ENCODE measurements at regions not wholly inside any gene's neighbourhood (a gene's known extent, or its start where the extent isn't known, plus 50 kb on each side); places are given as distances from the start of the nearest gene placed in this dataset.

- no peaks in the 10 kb centered on the region for H3K36me3 ChIP-seq
- intact Hi-C loops (cut with DNase I; ENCODE audit: low total_unique reads): no loop called here
- DNase-seq (ENCODE audit: low spot score in 2 of 2): no peak
- H3K27me3 ChIP-seq: no peaks in the 10 kb centered on the region
- no peak overlapping the region for H3K4me3 ChIP-seq
- no peak for TF ChIP-seq POLR2A (IDR thresholded peaks at IDR 0.05)
- no peak for TF ChIP-seq POLR2AphosphoS5 (IDR thresholded peaks at IDR 0.05)
- TF ChIP-seq CTCF (IDR thresholded peaks at IDR 0.05): no peak
- H3K9me3 ChIP-seq: peaks cover 0 to 12% of the 10 kb centered on the region in 2 donors
- no peak overlapping the region for H3K27ac ChIP-seq
- H3K4me1 ChIP-seq: no peaks in the 10 kb centered on the region
Measured at GRCh38 chr3:22986958-22987357, 216.2 kb upstream of the UBE2E2 start.

- H3K36me3 ChIP-seq: no peaks in the 10 kb centered on the region
Measured at GRCh38 chr3:22988566-22988965, 214.6 kb upstream of the UBE2E2 start.

GRCh38 chr3:22989716-22990115 is 213.4 kb upstream of the UBE2E2 start:
- Histone ChIP-seq H3K4me1 (no peaks in the 10 kb centered on the region), H3K4me3 (no peak overlapping the region), H3K9me3 (peaks cover 0 to 12% of the 10 kb centered on the region in 2 donors), H3K36me3 (no peaks in the 10 kb centered on the region), H3K27me3 (no peaks in the 10 kb centered on the region), H3K27ac (no peak overlapping the region)
- no peak for DNase-seq (ENCODE audit: low spot score in 2 of 2)
- intact Hi-C loops (cut with DNase I; ENCODE audit: low total_unique reads): no loop called here
- no peak for TF ChIP-seq CTCF (IDR thresholded peaks at IDR 0.05)
- TF ChIP-seq POLR2AphosphoS5 (IDR thresholded peaks at IDR 0.05): no peak
- no peak for TF ChIP-seq POLR2A (IDR thresholded peaks at IDR 0.05)

More at GRCh38 chr3:22988566-22988965, 214.6 kb upstream of the UBE2E2 start:
- Histone ChIP-seq H3K27me3 (no peaks in the 10 kb centered on the region), H3K27ac (no peak overlapping the region), H3K4me3 (no peak overlapping the region), H3K9me3 (peaks cover 0 to 12% of the 10 kb centered on the region in 2 donors), H3K4me1 (no peaks in the 10 kb centered on the region)
- DNase-seq (ENCODE audit: low spot score in 2 of 2): no peak
- intact Hi-C loops (cut with DNase I; ENCODE audit: low total_unique reads): no loop called here
- TF ChIP-seq CTCF (IDR thresholded peaks at IDR 0.05): no peak
- TF ChIP-seq POLR2AphosphoS5 (IDR thresholded peaks at IDR 0.05): no peak
- TF ChIP-seq POLR2A (IDR thresholded peaks at IDR 0.05): no peak

- peaks cover 0 to 7% of the 10 kb centered on the region in 2 donors for H3K9me3 ChIP-seq
- no peaks in the 10 kb centered on the region for H3K27me3 ChIP-seq
- intact Hi-C loops (cut with DNase I; ENCODE audit: low total_unique reads): no loop called here
- no peak for DNase-seq (ENCODE audit: low spot score in 2 of 2)
- H3K36me3 ChIP-seq: no peaks in the 10 kb centered on the region
- no peak overlapping the region for H3K4me3 ChIP-seq
- TF ChIP-seq CTCF (IDR thresholded peaks at IDR 0.05) (no peak), POLR2AphosphoS5 (IDR thresholded peaks at IDR 0.05) (no peak), POLR2A (IDR thresholded peaks at IDR 0.05) (no peak)
- H3K27ac ChIP-seq: no peak overlapping the region
- H3K4me1 ChIP-seq: no peaks in the 10 kb centered on the region
Measured at GRCh38 chr3:22990291-22991200, 212.6 kb upstream of the UBE2E2 start.

- Histone ChIP-seq H3K36me3 (no peaks in the 10 kb centered on the region), H3K27ac (no peak overlapping the region), H3K4me1 (no peaks in the 10 kb centered on the region), H3K27me3 (no peaks in the 10 kb centered on the region), H3K4me3 (no peak overlapping the region), H3K9me3 (no peaks in the 10 kb centered on the region)
- intact Hi-C loops (cut with DNase I; ENCODE audit: low total_unique reads): no loop called here
- TF ChIP-seq POLR2AphosphoS5 (IDR thresholded peaks at IDR 0.05) (no peak), POLR2A (IDR thresholded peaks at IDR 0.05) (no peak), CTCF (IDR thresholded peaks at IDR 0.05) (no peak)
- no peak for DNase-seq (ENCODE audit: low spot score in 2 of 2)
Measured at GRCh38 chr3:22994781-22995180, 208.3 kb upstream of the UBE2E2 start.
